Thyroid gland (tissue), 4 donors: ENCODE measurements at regions not wholly inside any gene's neighbourhood (a gene's known extent, or its start where the extent isn't known, plus 50 kb on each side); places are given as distances from the start of the nearest gene placed in this dataset.

ENCODE experiments used
- DNase-seq, 2 donors: peaks; one replicate each; pipeline ENCODE4 v3.0.0-alpha.2; 2019
- H3K27ac ChIP-seq, 3 donors: fragments of 200-600 bp; sonication (generic); 1 replicate in 2 of 3; 2 replicates in 1 of 3; pipeline ENCODE4 v1.5.1; 2016 to 2019; ENCODE audit warnings: mild to moderate bottlenecking in 1 of 3, moderate library complexity in 1 of 3
- H3K27me3 ChIP-seq: fragments of 200-600 bp; sonication (generic); one replicate; pipeline ENCODE4 v1.5.1; 2019
- H3K36me3 ChIP-seq, 2 donors: fragments of 200-600 bp; sonication (generic); one replicate each; pipeline ENCODE4 v1.5.1; 2016 to 2019
- H3K4me1 ChIP-seq, 2 donors: fragments of 200-600 bp; sonication (generic); one replicate each; pipeline ENCODE4 v1.5.1; 2017 to 2019
- H3K4me3 ChIP-seq, 3 donors: fragments of 200-600 bp; sonication (generic); replicated peaks in 1 of 3; 1 replicate in 2 of 3; 2 replicates in 1 of 3; pipeline ENCODE4 v1.5.1; 2016; ENCODE audit warnings: mild to moderate bottlenecking in 1 of 3
- H3K9me3 ChIP-seq: fragments of 200-600 bp; sonication (generic); one replicate; pipeline ENCODE4 v1.5.1; 2017
- CTCF ChIP-seq, 6 experiments: fragments of 200-600 bp in 3 of 6; fragments of 450-650 bp in 3 of 6; sonication (generic) in 3 of 6; IDR thresholded peaks; one replicate each; pipeline ENCODE4 v1.5.1; 2016 to 2019; ENCODE audit warnings: antibody characterized with exemption in 6 of 6, mild to moderate bottlenecking in 2 of 6, inconsistent platforms in 1 of 6, moderate library complexity in 1 of 6
- POLR2A ChIP-seq, 2 donors: fragments of 450-650 bp; IDR thresholded peaks; one replicate each; pipeline ENCODE4 v1.6.1; 2017; ENCODE audit warnings: antibody characterized with exemption in 2 of 2, mild to moderate bottlenecking in 2 of 2, moderate library complexity in 1 of 2
- WGBS, 2 donors: methylation state at CpG; one replicate each; pipeline ENCODE4 v1.1.5; 2017; 5-methylcytosine and 5-hydroxymethylcytosine counted together
- intact Hi-C: fragments of 100-400 bp; cut with DNase I; formaldehyde crosslinking; loops from one replicate; pipeline ENCODE4 v1.15.1; 2023

GRCh38 chr2:161107265-161107664 lies 53.0 kb upstream of the TANK start:
- Histone ChIP-seq H3K4me3 (no peak overlapping the region), H3K9me3 (no peaks in the 10 kb centered on the region), H3K4me1 (no peaks in the 10 kb centered on the region), H3K27ac (no peak overlapping the region), H3K36me3 (no peaks in the 10 kb centered on the region), H3K27me3 (no peaks in the 10 kb centered on the region)
- TF ChIP-seq POLR2A (IDR thresholded peaks at IDR 0.05) (no peak), CTCF (IDR thresholded peaks at IDR 0.05) (no peak)
- 94 to 100% methylated on average over 1 of the region's 1 CpG for WGBS, 2 donors
- DNase-seq, result no peak
- intact Hi-C loops, result no loop called here
